ENCODE measurements at regions not wholly inside any gene's neighbourhood (a gene's known extent, or its start where the extent isn't known, plus 50 kb on each side); places are given as distances from the start of the nearest gene placed in this dataset.

DNA sequence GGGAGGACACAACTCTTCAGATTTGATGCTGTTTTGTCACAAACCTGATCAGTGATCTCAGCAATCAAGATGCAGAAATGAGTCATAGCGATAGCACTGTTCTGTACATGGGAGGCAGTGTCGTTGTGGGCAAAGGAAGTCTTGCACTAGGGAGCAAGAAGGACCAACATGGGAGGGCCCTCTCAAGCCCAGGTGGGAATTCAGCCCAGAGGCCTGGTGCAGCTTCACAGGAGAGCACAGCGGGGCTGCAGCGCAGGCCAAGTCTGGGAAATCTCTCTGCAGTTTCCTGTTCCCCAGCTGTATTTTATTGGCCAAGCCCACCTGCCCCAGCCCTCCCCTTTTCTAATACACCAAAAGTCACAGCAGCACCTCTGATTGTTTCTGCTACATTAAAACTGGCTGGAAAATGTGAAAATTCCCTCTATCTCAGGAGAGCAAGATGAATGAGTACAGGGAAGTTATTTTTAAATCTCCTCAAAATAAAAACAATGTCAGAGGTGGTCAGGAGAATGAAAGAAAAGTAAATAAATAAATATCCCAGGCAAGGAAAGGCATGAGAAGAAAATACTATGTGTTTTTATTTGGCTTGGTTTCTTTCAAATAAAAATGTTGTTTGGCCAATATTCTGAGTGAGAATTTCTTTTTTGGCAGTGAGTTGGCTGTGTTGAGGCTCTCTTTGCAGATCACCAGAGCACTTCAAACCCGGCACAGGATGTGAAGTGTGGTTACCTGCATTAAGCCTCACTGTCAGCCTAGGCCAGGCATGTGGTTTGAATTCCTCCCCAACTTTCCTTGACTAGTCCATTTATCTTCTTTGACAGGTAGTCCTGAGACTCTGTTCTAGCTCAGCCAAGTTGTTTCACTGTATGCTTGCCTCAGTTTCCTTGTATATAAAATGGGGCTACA, 422.1 kb downstream of the PLPP3 start:
- Histone ChIP-seq H2AFZ (ENCODE audit: low read length) (no peak overlapping the region), H3K4me1 (ENCODE audit: control insufficient read depth, extremely low read depth, insufficient read depth, low read length) (no peaks in the 10 kb centered on the region), H4K20me1 (ENCODE audit: control insufficient read depth, extremely low read depth, insufficient read depth, low read length) (no peaks in the 10 kb centered on the region), H3K4me3 (replicated peaks in 1 of 4; ENCODE audit: control extremely low read depth in 1 of 4, insufficient read depth in 1 of 4, low read depth in 3 of 4, low read length in 4 of 4) (no peak overlapping the region), H3K9me3 (ENCODE audit: control insufficient read depth, insufficient read depth, low read depth, low read length) (no peaks in the 10 kb centered on the region), H3K27me3 (ENCODE audit: control insufficient read depth, insufficient read depth, low read length) (no peaks in the 10 kb centered on the region), H3K79me2 (ENCODE audit: control insufficient read depth, insufficient read depth, low read length) (no peaks in the 10 kb centered on the region), H3K4me2 (ENCODE audit: extremely low read depth, insufficient read depth, low read length) (no peak overlapping the region), H3K9ac (ENCODE audit: insufficient read depth, low read length) (no peak overlapping the region), H3K36me3 (ENCODE audit: control insufficient read depth, insufficient read depth, low read length) (no peaks in the 10 kb centered on the region), H3K27ac (ENCODE audit: insufficient read depth, low read length) (no peak overlapping the region)
- peak in 1 of 2 donors; percentile 25 for DNase-seq (ENCODE audit: low read depth in 2 of 2)
- TF ChIP-seq, protein P1, sequence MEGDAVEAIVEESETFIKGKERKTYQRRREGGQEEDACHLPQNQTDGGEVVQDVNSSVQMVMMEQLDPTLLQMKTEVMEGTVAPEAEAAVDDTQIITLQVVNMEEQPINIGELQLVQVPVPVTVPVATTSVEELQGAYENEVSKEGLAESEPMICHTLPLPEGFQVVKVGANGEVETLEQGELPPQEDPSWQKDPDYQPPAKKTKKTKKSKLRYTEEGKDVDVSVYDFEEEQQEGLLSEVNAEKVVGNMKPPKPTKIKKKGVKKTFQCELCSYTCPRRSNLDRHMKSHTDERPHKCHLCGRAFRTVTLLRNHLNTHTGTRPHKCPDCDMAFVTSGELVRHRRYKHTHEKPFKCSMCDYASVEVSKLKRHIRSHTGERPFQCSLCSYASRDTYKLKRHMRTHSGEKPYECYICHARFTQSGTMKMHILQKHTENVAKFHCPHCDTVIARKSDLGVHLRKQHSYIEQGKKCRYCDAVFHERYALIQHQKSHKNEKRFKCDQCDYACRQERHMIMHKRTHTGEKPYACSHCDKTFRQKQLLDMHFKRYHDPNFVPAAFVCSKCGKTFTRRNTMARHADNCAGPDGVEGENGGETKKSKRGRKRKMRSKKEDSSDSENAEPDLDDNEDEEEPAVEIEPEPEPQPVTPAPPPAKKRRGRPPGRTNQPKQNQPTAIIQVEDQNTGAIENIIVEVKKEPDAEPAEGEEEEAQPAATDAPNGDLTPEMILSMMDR (conservative IDR thresholded peaks at IDR 0.05 in 1 of 2, IDR thresholded peaks at IDR 0.05 in 1 of 2; ENCODE audit: low read depth in 1 of 2, low read length in 2 of 2), result no peak
- TF ChIP-seq EZH2 (IDR thresholded peaks at IDR 0.05; ENCODE audit: low read length, missing control alignments), result no peak

DNA sequence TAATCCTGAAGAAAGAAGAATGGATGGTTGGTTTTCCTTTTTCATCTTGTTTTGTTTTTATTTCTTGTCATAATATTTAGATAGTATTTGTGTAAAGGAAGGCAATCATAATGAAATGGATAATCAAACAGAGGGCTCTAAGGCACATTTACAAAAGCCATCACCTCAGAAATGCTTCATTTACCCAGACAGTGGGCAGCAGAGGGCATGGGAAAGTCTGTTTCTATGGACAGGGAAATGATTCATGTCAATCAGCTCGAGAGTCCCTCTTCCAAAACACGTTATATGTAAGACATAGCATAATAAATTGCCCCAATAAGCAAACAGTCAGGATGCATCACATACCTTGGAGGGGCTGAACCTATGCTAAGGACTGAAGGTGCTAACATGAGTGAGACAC, 426.1 kb downstream of the PLPP3 start:
- Histone ChIP-seq H3K79me2 (ENCODE audit: control insufficient read depth, insufficient read depth, low read length) (no peaks in the 10 kb centered on the region), H3K27ac (ENCODE audit: insufficient read depth, low read length) (no peak overlapping the region), H3K9me3 (ENCODE audit: control insufficient read depth, insufficient read depth, low read depth, low read length) (no peaks in the 10 kb centered on the region), H3K9ac (ENCODE audit: insufficient read depth, low read length) (no peak overlapping the region), H3K4me3 (replicated peaks in 1 of 4; ENCODE audit: control extremely low read depth in 1 of 4, insufficient read depth in 1 of 4, low read depth in 3 of 4, low read length in 4 of 4) (no peak overlapping the region), H4K20me1 (ENCODE audit: control insufficient read depth, extremely low read depth, insufficient read depth, low read length) (no peaks in the 10 kb centered on the region), H3K27me3 (ENCODE audit: control insufficient read depth, insufficient read depth, low read length) (no peaks in the 10 kb centered on the region), H3K36me3 (ENCODE audit: control insufficient read depth, insufficient read depth, low read length) (no peaks in the 10 kb centered on the region), H2AFZ (ENCODE audit: low read length) (no peak overlapping the region), H3K4me1 (ENCODE audit: control insufficient read depth, extremely low read depth, insufficient read depth, low read length) (no peaks in the 10 kb centered on the region), H3K4me2 (ENCODE audit: extremely low read depth, insufficient read depth, low read length) (no peak overlapping the region)
- DNase-seq (ENCODE audit: low read depth in 2 of 2), result no peak
- TF ChIP-seq, protein P1 (conservative IDR thresholded peaks at IDR 0.05 in 1 of 2, IDR thresholded peaks at IDR 0.05 in 1 of 2; ENCODE audit: low read depth in 1 of 2, low read length in 2 of 2), result no peak
- no peak for TF ChIP-seq EZH2 (IDR thresholded peaks at IDR 0.05; ENCODE audit: low read length, missing control alignments)

GRCh38 chr1:56152635-56153034, 426.7 kb downstream of the PLPP3 start:
- no peak for TF ChIP-seq EZH2 (IDR thresholded peaks at IDR 0.05; ENCODE audit: low read length, missing control alignments)
- TF ChIP-seq, protein P1 (conservative IDR thresholded peaks at IDR 0.05 in 1 of 2, IDR thresholded peaks at IDR 0.05 in 1 of 2; ENCODE audit: low read depth in 1 of 2, low read length in 2 of 2), result no peak
- Histone ChIP-seq H3K79me2 (ENCODE audit: control insufficient read depth, insufficient read depth, low read length) (no peaks in the 10 kb centered on the region), H3K4me3 (replicated peaks in 1 of 4; ENCODE audit: control extremely low read depth in 1 of 4, insufficient read depth in 1 of 4, low read depth in 3 of 4, low read length in 4 of 4) (no peak overlapping the region), H3K4me2 (ENCODE audit: extremely low read depth, insufficient read depth, low read length) (no peak overlapping the region), H3K9me3 (ENCODE audit: control insufficient read depth, insufficient read depth, low read depth, low read length) (no peaks in the 10 kb centered on the region), H3K4me1 (ENCODE audit: control insufficient read depth, extremely low read depth, insufficient read depth, low read length) (no peaks in the 10 kb centered on the region), H3K36me3 (ENCODE audit: control insufficient read depth, insufficient read depth, low read length) (no peaks in the 10 kb centered on the region), H3K27me3 (ENCODE audit: control insufficient read depth, insufficient read depth, low read length) (no peaks in the 10 kb centered on the region), H3K27ac (ENCODE audit: insufficient read depth, low read length) (no peak overlapping the region), H4K20me1 (ENCODE audit: control insufficient read depth, extremely low read depth, insufficient read depth, low read length) (no peaks in the 10 kb centered on the region), H3K9ac (ENCODE audit: insufficient read depth, low read length) (no peak overlapping the region), H2AFZ (ENCODE audit: low read length) (no peak overlapping the region)
- no peak for DNase-seq (ENCODE audit: low read depth in 2 of 2)
